Caki2 (cell line): ENCODE measurements at regions not wholly inside any gene's neighbourhood (a gene's known extent, or its start where the extent isn't known, plus 50 kb on each side); places are given as distances from the start of the nearest gene placed in this dataset.

ENCODE experiments used
- DNase-seq: peaks from one replicate; pipeline ENCODE4 v3.0.0-alpha.2; 2015; ENCODE audit warnings: low read depth
- in situ Hi-C: cut with HindIII; loops from 2 replicates; pipeline ENCODE4 v1.10.0; 2016; ENCODE audit warnings: low sequenced_read_pairs, low pct_unique_long_range_greater_than_20kb, mixed read lengths

DNA sequence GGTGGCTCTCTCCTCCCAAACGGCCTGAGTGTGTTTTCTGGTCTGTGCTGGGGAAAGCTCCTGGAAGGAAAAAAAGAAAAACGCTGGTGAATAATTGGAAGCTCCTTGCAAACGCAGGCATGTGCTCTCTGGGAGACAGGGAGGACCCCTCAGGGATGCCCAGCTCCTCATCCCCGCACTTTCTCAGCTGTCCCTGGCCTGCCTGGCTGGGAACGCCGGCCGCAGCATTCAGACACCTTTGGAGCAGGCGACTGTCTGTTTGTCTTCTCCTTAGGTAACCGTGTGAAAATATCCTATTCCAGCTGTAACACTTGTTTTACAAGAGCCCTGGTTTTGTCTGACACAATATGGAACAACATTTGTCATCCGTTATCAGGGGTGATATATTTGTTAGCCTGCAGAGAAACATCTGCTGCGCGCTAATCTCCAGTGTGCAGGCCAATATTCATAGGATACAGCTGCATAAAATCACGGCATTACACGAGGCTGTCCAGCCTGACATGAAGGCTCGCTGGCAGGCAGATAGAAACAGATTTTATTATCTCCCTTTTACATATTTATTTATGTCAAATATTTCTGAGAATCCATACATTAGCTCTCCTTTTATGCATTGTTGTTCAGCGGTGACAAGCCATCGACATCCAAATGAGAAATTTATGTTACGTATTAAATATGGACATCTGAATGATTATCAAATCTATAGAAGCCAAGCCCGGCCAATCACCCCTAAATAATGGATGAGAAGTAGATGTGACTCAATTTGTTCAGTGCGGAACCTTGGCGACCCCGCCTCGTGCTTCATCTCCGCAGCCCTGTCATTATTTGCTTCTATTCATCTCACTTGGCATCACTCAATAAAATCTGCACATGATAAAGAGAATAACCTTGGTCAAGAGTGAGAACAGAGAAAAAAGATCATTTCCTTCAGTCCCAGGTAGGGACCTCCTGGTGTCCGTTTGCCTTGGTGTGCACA, 675.1 kb upstream of the SALL3 start:
- no peak for DNase-seq
- in situ Hi-C loops, result no loop called here

DNA sequence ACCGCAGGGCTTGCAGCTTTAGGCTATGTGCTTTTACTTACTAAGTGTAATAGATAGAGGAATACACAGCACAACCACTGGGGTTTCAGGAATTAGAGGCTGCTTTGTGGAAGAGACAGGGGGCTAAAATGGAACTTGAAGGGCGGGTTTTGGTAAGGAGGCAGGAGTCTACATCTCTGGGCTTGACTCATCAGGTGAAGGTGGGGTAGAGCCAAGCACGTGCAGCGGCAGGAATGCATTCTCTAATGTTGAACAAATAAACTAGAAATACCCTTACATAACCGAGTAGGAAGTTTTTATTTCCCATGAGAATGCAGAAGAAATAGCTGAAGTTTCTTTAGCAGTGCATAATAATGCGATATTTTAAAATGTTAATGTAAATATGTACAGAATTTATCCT, 673.8 kb upstream of the SALL3 start:
- DNase-seq, result no peak
- in situ Hi-C loops, result no loop called here

DNA sequence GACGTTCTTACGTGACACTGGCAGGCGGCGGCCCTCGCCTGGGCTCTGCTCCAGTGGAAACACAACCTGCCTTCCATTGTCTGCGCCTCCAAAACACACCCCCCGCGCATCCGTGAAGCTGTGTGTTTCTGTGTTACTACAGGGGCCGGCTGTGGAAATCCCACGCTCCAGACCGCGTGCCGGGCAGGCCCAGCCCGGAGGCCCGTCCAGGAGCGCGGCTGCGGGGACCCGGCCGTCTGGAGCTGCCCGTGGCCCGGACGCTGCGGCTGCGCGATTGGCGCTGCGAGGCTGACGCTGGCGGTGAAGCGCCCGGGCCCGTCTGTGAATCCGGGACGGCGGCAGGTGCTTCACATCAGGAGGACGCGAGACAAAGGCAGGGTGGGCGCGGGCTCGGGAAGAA, 670.3 kb upstream of the SALL3 start:
- in situ Hi-C loops, result no loop called here
- DNase-seq, result no peak

DNA sequence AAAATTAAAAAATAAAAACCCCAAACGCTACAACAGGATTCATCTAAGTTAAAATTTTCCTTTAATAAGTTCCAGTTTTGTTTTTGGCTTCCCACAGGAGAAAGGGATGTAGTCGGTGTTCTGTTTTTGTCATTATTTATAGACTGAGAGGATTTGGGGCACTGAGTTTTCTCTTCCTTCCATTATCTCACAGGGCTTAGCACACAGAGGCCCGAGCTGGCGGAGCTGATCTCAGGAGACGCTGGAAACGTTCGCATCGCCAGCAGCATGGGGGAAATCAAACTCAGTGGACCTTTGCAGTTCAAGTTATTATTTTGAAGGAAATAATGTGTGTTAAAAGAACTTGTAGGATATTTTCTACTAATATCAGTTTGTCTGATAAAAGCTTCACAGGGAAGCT, 669.7 kb upstream of the SALL3 start:
- DNase-seq, result no peak
- in situ Hi-C loops, result no loop called here

DNA sequence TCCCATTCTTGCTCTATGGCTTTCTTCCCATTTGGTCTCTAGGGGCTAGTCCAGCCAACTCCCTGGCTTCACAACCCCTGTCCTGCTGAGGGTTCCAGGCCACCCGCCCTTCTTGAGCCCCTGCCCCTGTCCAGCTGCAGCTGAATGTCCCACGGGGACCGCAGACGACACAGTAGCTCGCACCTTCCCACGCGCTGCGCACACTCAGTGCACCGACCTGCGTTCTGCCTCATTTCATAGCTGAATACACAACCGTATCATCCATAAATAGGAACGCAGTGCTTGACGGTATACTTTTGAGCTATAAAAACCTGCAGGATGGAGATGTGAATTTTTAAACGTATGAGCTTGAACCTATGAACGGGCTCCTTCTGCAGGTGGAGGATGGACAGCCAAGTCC, 660.4 kb upstream of the SALL3 start:
- DNase-seq, result no peak
- in situ Hi-C loops, result no loop called here

DNA sequence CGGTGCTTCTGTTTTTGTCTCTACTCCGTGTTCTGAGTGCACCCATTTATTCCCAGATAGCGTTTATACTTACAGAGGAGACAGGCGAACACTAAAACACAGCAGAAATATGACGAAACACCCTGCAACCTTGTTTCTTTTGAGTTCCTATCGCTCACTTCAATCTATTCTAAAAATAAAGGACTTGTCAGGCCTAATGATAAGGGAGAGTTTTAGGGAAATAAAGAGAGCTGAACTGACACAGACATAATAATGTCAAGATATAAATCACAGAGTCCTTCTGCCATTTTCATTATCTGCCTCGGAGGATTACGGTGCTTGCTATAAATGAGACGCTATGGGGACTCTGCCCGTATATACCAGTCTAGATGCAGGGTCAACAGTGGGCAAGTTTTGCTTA, 659.7 kb upstream of the SALL3 start:
- in situ Hi-C loops, result no loop called here
- no peak for DNase-seq

DNA sequence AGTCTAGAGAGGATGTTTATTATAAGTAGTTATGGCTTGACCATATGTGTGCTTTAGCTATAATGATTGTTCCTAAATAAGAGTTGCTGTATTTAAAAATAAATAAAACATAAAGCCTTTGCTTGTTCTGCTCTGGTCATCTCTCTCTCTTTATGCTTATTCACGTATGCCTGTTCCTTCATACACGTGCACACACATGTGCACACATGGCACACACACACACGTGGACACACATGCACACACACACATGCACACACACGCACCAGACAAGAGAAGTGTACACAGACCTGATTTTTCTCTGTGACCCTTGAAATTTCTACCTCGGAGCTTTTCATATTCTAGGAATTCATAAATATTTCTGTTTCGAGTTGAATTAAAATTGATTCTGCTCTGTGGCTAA, 658.2 kb upstream of the SALL3 start:
- in situ Hi-C loops, result no loop called here

DNA sequence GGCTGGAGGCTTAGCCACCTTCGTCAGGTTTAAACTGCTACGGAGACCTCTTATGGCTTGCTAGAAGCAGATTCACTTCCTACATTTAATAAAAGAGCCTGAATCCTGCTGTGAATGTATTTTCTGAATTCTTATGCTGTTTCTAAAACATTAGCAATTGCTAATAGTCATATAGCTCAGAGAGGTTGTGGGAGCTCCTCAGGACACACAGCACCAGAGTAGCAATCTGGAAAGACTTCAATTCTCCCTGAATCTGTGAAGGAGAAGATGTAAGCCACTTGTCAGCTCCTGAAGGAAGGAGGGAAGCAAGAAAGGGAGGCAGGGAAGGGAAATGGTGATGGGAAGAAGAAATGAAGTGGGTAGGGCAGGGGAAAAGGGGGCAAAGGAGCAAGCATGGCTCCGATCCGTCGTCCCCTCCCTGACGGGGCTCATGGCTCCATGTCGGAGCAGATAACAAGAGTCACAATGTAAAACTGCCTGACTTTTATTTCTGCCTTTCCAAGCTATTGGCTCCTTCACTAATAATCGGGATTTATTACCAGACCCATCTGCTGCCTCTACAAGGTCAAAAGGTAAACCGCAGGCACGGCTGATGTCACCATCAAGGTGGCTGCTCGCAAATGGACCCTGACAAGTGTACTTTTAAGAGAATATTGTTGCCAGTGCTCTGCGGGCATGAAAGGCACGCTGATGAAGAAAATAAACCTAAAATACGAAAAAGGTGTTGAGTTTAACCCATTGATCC, 656.0 kb upstream of the SALL3 start:
- in situ Hi-C loops, result no loop called here

More for the DNA sequence above, 658.2 kb upstream of the SALL3 start:
- no peak for DNase-seq

DNA sequence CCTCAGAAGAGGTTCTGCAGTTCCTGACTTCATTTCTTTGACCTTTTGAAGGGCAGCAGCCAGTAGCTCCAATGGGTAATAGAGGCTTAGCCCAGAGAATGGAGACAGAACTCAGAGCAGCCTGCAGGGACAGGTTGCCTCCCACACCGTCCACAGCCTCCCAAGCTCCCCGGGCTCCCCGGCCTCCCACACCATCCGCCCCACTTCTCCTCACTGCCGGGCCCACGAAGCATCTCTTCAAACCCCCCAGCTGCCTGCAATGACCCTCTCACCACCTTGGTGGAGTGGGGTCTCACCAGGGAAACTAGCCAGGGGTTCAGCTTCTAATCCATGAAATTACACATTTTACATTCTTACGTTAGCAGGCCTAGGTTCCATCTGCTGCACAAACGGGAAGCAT, 652.0 kb upstream of the SALL3 start:
- no peak for DNase-seq
- in situ Hi-C loops, result no loop called here

More for the DNA sequence above, 656.0 kb upstream of the SALL3 start:
- no peak for DNase-seq

DNA sequence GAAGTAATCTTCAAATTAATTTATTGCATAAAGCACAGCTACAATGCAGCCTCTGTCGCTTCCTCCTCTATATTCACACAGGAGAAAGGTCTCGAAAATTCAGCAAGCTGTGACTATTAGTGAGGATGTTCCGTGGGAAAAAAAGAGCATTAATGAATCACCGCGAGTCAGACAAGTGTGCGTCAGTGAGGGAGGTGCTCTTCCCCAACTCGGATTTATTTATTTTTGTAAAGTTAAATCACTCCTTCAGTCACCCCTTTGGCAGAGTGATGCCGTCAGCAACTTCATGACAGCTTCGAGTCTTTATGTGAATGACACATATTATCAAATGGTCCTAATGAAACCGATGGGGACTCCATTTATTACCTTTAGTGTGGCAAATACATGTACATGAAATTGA, 648.9 kb upstream of the SALL3 start:
- in situ Hi-C loops, result no loop called here
- DNase-seq, result peak; percentile 15

DNA sequence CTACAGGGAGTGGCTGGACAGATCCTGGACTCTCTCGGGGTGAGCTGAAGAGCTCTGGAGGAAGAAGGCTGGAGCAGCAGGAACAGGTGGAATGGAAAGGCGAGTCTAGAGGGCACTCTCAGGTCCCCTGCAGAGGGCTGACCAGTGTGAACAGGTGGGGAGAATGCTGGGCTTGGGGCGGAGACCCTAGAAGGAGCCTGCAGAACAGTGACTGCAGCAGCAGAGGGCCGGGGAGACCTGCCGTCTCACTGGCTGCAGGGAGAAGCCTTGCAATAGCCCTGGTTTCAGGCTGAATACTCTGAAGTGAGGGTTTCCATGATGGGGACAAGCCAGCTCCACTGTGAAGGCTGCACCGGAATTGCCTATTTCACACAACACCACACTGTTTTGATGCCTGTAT, 626.7 kb upstream of the SALL3 start:
- in situ Hi-C loops, result no loop called here
- DNase-seq, result no peak

DNA sequence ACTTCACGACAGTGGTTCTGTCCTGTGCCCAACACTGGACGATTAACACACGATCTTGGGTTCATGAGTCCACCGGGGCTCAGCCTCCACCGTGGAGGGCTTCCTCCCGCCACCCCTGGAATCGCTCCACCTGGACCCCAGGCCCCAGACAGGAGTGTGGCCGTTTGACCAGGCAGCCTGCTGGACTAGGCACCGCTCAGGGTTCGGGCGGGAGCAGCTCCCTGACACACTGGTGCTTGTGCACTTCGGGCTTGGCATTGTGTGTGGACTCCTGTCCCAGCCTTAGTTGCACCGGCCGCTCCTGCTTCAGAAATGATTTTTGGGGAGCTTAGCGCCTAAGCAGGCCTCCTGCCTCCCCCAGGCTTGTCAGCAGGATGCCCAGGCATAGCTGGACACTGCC, 617.4 kb upstream of the SALL3 start:
- DNase-seq, result no peak
- in situ Hi-C loops, result no loop called here

DNA sequence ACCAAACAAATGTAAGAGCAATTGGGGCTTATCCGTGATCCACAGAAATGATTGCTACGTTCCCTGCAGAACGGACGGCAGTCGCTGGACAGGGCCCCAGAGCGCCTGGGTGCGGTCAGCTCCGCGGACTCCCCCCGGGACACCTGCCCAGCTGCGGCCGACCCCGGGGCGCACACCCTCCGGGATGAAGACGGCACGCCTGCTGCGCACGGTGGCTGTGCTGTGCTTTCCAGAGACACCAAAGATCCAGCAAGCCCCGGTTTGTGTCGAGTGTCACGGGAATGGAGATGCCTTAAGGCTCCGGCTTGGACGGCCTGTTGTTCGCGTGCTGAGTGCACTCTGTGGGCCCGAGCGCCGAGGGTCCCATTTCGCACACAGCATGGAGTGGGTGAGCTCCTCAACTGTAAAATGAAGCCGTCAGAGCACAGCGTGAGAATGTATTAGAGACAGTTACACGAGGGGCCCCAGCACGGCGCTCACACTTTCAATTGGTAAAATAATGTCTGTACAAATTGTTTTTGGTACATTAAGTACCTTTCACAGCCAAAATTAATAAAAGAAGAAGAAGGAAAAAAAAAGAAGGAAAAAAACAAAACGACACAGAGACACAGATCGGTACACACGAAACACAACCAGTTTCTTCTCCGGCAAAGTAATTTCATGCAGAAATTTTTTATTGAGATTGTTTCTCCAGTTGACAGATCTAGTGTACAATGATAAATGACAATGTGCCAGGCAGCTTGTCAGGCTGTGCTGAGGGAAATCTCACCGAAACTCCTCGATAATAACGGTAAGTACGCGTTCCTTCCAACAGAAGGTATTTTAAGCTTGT, 615.8 kb upstream of the SALL3 start:
- in situ Hi-C loops, result no loop called here
- DNase-seq, result no peak

DNA sequence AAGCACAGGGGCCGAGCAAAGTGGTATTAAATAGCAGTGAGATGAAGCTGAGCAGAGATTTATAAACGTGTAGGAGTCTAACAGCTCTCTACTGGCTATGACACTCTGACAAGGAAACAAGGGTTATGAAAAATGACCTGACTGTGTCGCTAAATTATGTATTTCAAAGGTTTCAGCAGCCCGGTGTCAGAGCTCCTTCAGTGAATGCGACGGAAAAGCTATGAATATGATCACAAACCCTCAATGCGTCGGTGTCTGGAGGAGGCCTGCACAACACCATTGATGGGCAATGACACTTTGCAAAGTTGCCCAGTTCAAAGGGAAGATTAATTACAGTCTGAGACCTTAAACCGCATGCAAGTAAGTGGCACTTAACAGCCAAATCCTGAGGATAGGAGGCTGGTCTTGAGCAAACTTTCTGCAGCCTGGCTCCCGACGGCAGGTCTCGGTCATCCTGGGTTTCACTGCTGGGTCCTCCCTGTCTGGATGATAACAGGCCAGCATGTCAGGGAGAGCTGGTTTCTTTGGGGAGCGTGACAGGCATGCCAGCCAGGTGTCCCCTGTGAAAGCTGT, 615.1 kb upstream of the SALL3 start:
- in situ Hi-C loops, result no loop called here
- DNase-seq, result no peak

DNA sequence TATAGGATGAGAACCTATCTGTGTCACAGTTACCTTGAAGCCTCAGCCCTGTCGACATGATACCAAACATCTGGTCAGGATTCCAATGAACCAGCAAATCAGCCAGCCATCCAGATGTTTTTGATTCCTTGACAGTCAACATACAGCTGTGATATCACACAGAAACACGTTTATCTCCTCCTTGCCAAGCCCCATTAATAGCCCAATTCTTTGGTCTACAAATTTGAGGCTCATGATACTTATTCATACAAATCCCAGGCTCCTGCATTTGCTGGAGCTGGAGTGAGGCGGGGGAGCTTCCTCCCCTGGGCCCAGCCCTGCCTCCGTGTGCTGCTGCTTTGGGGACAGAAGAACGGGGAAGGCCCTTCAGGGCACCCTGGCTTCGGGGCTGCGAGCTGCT, 611.6 kb upstream of the SALL3 start:
- DNase-seq, result no peak
- in situ Hi-C loops, result no loop called here

DNA sequence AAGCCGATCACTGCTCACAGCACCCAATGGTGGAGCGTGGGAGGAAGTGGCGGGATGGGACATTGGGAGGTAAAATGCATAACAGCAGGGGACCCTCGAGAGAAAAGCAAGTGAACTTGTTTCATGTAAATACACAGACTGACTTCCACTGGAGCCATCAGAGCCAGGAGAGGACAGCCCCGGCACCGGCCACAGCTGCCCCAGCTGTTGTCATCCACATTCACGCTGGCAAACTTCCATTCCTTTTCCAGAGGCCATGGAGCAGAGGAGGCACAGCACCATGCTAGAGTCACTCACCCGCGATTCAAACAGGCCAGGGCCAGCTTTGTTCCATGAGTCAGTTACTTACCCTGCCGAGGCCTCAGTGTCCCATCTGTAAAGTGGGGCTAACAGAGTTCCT, 610.9 kb upstream of the SALL3 start:
- no peak for DNase-seq
- in situ Hi-C loops, result no loop called here

DNA sequence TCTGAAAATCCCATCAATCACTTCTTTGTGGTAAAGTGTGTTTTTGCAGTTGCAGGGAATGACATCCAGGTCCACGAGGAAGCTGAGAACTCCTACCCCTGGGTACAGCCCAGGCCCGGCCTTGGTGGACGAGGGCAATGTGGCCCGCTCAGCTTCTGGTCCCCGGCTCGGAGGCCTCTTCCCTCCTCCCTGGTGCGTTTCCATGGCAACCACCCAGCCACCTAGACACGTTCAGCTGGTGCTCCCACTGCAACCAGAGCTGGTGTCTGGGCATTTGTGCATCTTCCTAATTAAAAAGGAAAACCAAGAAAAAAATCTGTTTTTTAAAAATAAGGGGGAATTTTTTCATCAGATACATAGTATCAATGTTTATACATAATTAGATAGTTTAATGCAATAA, 603.6 kb upstream of the SALL3 start:
- no peak for DNase-seq
- in situ Hi-C loops, result no loop called here

DNA sequence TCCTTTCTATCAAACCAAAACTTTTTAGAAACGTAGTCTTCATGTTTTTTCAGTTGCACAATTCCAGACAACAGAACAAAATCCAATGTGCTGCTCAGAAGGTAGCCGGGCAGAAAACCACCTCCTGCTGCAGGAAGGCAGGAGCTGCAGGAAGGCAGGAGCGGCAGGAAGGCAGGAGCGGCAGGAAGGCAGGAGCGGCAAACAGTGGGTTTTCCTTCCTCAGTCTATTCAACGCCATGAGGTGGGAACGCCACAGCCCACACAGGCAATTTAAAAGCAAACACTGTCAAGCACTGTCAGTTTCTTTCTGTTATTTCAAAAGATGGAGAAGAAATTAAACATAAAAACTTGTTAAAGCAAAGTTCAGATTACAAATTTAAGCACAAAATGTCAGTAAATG, 601.2 kb upstream of the SALL3 start:
- in situ Hi-C loops, result no loop called here
- DNase-seq, result no peak
